ENCODE measurements at regions not wholly inside any gene's neighbourhood (a gene's known extent, or its start where the extent isn't known, plus 50 kb on each side); places are given as distances from the start of the nearest gene placed in this dataset.
"Not testable (repeated sequence)": the region's sequence is repeated elsewhere in the genome, so short reads cannot be mapped to it uniquely, and the experiment has no call there.

DNA sequence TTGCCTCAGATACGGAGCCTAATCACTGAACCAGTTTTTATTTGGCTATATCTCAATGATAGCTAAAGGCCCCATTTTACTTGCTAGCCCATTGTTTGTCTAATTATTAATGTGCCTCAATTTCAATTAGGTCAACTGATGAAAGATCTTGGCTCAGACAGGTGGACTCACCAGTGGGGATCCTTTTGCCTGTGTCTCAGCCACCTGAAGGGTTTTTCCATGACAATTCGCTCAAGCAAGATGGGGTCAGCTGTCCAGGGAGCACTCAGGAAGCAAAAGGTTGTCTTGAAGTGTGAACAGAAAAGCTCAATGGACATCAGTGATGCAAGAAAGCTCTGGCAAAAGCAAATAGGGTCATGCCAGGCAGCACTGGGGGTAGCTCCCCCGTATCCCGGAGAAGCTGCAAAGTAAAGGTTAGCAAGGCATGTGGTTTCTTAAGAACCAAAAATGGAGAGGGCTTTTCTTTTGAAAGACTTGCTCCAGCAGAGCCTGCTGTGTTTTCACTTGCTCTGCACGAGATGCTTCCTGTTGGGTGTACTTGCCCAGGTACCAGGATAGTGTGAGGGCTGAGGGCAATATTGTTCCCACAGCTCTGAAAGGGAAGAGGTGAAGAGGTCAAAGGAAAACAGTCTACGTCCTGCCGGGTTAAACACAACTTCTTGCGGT is 541.2 kb upstream of the CDH5 start:
- DNase-seq = no peak

DNA sequence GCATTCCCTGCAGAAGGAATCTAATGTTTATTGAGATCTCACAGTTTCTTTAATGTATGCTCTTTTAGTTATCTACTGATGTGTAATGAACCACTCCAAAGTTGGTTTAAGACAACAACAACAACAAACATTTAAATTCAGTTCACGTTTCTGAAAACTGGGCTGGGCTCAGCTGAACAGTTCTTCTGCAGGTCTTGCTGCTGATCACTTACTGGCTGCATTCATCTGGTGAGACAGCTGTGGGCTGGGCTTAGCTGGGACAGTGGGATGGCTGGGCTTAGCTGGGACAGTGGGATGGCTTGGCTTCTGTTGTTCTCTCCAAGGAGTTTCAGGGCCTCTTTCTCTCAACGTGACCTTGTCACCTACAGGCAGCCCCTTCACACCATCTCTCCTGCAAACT is 544.3 kb upstream of the CDH5 start:
- no peak for DNase-seq

DNA sequence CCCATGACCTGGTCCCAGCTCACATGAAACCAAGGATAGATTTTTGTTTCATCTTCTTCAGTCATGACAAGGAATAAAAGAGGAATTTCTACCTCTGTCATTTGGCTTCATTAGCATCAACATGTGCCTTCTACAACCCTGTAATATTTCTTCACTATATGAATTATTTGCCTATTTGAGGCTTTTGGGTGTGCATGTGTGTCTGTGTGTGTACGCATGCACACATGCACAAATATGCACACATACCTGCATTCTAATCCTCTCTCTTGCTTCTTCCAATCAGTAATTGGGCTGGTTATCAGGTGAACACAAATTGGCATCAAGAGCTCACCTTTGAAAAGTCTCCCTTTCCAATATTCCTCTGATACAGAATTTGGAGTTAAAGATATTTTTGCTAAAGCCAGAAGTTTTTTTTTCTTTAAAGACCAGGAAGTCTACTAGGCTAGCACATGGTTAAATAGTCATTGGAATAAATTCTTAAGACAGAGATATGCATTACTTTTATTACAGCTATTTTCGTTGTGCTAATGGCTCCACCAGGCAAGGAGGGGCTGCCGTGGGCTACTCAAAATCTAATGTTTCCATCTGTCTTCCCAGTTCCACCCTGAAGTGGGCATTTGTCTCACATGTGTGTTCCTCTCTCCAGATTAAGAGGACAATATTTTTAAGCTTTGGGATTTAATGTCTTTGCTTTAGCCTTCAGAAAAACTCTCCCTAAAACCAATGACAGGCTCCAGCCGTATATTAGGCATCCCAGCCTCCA is 547.2 kb upstream of the CDH5 start:
- DNase-seq = no peak

DNA sequence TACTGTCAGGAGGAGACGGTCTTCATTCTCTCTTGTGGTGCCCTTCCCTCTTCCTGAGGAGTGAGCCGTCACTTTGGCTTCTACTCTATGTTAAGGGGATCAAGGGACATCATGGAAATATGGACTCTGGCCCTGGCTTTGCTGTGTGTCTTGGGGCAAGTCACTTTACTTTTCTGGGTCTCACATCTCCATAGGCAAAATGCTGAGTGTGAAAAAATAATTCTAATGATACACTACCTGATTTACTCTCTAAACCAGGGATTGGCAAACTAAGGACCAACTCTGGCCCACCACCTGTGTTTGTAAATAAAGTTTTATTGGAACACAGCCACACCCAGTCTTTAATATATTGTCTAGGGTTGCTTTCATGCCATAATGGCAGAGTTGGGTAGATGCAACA is 548.7 kb upstream of the CDH5 start:
- DNase-seq = no peak

DNA sequence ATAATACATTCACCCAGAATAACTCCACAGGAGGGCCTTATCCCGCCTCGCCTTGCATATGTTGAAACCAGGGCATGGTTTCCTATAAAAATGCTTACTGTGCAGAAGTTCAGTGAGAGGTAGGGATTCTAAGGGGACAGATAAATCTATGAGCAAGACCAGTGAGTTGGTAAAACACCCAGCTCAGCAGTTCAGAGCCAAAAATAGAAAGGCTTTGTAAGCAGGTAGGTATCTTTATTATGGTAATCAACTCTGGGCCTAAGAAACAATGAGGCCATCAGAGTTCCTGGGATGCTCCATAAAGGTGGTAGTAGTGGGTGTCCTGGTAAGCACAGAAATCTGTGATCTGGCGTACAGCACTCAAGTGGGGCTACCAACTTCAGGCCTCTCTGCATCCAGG is 549.4 kb upstream of the CDH5 start:
- no peak for DNase-seq

DNA sequence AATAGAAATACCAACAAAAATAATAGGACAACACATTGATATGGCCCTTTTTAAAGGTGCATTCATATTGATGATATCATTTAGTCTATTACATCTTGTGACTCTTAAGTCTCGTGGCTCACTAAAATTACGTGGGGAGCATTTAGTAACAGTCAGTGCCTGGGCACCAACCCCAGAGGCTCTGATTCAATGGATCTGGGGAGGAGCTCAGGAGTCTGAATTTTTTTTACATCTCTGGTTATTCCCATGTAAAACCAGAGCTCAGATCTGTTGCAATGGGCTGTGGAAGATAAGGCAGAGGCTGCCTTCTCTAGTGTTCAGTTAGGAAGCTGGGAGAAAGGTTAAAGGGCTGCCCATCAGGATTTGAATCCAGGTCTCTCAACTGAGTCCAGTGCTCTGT is 549.9 kb upstream of the CDH5 start:
- DNase-seq = no peak

DNA sequence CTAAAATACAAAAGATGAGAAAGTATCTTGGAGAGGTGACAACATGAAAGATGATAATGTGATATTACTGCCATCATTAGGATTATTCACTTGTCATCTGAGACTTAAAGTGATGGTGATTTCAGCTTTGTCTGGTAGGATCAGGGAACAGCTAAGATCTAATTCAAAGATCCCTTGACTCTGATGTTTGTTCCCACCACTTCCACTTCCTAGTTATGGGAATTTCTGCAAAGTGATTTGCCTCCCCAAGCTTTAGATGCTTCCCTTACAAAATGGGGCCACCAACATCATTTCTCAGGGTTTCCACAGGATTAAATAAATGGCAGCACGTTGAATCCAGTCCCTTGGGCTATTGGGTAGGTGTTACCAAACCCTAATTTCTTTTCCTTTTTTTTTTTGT is 550.8 kb upstream of the CDH5 start:
- DNase-seq = no peak

DNA sequence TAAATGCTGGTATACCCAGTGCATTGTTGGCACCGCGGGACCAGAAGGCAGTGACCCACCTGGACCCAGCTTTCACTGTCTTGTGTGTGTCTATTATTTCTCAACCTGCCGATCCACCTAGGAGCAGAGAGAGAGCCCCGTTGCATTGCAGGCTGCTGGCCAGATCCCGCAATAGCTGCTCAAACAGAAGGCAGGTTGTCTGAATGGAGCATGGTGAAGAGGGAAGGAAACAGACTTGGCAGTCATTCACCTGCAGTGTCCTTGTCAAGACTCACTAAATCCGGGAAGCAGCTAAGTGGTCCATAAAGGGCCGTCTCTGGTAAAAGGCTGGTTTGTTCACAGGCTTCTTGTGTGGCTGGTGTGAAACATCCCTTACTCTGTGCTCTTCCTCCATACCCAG is 552.6 kb upstream of the CDH5 start:
- not testable (repeated sequence) for DNase-seq

DNA sequence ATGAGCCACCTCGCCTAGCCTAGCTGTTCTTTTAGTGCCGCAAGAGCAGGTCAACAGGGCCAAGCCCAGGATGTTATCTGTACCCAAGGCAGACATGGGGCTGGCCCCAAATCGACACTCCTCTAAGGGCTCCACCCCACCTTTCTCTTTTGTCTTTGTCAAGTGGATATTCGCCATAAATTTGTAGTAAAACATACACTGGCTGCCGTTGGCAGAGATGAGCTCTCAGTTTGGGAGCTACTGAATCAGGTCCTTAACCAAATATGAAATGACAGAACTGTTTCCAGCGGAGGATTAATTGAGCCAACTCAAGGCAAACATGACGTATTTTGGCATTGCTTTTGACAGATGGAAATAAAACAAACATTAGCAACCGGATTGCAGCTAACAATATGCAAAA is 556.9 kb upstream of the CDH5 start:
- DNase-seq = peak; percentile 70

DNA sequence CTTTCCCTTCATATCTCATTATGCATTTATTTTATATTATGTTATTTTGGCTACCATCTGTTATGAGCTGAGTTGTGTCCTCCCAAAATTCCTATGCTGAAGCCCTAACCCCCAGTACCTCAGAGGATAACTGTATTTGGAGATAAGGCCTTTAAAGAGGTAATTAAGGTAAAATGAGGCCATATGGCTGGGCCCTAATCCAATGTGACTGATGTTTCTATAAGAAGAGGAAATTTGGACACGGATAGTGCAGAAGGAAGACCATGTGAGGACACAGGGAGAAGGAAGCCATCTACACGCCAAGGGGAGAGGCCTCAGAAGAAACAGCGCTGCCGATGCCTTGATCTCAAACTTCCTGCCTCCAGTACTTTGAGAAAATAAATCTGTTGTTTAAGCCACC is 557.7 kb upstream of the CDH5 start:
- peak; percentile 17 for DNase-seq

DNA sequence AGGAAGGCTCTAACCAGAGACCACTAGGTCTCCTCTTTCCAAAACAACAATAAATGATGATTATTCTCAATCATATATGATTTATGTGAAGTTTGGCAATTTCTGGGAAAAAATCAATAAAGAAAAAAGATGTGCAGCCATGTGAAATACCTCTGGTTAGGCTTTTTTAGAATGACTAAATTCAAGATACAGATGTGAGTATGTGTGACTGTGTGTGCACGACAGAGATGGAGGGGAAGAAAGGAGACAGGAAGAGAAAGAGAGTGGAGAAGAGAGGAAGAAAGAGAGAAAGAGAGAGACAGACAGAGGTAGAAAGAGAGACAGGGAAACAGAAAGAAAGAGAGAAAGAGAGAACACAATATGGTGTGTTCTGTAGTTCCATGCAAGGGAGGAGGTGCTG is 558.6 kb upstream of the CDH5 start:
- no peak for DNase-seq

DNA sequence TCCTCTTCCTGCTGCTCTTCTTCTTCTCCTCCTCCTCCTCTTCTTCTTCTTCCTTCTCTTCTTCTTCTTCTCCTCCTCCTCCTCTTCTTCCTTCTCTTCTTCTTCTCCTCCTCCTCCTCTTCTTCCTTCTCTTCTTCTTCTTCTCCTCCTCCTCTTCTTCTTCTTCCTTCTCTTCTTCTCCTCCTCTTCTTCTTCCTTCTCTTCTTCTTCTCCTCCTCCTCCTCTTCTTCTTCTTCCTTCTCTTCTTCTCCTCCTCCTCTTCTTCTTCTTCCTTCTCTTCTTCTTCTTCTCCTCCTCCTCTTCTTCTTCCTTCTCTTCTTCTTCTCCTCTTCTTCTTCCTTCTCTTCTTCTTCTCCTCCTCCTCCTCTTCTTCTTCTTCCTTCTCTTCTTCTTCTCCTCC is 560.8 kb upstream of the CDH5 start:
- not testable (repeated sequence) for DNase-seq

DNA sequence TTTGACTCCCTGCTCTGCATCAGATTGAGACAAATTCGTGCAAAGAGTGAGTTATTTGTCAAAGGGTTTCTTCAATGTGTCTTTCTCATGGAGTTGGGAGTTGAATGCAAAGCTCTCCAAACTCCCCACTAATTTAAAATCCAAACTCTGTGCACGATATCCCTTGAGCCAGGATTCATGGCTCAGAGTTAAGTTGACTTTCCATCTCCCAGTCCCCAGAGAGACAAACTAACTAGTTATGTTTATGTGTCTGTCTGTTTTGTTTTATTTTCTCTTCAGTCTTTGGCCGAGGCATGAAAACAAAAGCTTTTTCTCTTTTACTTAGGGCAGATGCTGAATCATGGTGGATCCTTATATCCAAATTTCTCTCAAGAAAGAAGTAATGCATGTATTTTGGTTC is 570.0 kb upstream of the CDH5 start:
- DNase-seq = no peak

DNA sequence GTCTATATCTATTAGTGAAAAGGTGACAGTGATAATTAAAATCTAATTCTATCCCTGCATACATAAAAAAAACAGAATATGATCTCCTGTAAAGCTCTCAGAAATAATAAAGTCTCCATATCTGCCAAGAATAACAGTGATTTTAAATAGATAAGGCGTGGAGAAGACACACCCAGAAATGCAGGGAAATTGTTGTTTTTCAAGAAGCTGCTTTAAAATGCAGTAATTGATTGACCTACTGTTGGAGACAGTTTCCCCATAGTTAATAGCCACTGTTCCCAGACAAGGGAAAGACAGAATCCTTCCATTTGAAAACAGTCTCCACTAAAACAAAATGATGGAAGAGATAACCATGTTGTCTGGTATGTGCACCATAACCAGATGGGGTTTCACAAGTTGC is 571.5 kb upstream of the CDH5 start:
- DNase-seq = no peak

DNA sequence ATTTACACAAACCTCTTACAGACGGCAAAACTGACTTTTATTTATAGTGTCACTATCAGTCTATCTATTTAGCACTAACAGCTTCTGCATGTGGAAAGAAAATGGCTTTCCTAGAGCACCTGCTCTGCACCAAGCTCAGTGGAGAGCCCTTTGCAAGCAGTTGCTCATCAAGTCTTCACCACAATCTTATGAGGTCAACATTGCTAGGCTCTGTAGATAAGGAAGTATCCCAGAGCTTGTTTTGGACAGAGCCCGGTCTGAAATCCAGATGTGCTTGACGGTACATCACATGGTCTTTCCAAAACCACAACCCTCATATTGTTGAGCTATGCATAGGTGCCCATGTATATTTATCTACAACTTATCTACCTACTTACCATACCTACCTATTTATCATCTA is 572.7 kb upstream of the CDH5 start:
- no peak for DNase-seq

DNA sequence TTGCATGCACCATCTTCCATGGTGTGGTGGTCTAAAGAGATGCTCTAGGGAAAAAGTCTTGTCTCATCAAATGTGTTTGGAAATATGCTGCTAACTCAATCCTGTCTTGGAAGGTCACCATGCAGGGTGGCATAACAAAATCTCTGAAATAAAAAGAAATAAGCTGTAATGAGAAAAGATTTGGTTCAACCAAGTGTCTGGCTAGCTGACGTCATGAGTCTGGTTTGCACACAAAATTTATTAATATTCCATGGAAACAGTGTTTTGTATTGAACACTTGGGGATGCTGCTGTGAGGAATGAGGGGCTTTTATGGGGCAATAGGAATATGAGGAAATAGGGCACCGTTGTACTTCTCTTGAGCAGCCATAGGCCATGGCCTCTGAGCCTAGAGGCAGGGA is 575.7 kb upstream of the CDH5 start:
- DNase-seq = no peak

DNA sequence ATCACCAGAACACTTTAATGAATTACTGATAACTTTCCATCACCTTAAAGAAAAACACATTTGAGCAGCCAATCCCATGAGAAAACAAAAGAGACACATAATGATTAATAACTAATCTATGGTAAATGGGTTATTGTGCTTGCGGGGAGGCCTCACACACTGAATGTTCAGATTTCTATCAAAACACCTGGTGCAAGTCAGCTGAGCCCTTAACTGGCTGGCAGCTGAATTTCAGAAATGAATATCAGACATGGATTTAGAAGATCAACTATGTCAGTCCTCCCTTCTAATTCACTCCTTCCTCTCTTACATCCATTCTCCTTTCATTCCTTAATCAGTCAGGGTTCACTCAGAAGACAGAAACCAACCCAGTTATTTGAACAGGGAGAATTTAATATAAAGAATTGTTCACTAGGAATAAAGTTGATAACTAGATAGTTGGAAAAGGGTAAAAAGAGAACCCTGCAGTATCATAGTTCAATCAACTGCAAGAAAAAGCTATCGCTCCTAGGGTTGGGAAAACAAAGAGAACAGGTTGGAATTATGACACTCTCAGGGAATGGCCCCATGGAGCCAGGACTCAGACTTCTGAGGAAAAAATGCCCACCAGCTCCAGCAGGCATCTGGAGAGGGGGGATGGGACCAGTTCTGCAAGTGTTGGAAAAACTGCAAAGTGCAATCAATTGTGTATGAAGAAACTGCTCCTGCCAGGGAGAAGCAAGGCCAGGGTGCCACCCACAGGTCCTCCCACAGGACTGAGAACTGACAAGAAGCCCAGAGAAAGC is 577.1 kb upstream of the CDH5 start:
- no peak for DNase-seq

DNA sequence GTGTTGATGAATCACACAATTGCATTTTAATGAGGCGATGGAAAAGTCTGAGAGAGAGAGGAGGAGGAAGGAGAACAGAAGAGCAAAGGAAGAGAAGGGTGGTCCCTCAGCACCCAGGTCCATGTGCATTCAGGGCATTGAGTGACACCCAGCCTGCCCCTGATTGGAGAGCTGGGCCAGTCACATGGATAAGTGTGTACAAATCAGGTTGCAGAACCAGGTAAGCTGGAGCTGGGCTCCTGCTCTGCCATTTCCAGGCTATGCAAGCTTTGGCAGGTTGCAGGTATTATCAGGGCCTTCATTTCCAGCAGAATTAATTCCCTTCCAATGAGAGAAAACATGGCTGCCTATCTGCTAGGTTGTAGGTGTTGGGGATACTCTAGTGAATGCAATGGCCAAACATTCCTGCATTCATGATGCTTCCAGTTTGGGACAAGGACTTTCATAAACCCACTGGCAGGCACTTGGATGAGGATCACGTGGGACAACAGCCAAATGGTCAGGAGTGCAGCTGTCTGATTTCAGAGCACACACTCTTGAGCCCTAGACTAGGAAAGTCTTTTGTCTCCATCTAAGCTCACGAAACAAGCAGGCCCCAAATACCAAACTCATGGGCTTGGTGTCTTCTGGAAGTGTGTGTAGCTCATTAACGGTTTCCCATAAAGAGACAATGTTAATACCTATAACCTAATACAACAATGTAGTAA is 577.9 kb upstream of the CDH5 start:
- no peak for DNase-seq

DNA sequence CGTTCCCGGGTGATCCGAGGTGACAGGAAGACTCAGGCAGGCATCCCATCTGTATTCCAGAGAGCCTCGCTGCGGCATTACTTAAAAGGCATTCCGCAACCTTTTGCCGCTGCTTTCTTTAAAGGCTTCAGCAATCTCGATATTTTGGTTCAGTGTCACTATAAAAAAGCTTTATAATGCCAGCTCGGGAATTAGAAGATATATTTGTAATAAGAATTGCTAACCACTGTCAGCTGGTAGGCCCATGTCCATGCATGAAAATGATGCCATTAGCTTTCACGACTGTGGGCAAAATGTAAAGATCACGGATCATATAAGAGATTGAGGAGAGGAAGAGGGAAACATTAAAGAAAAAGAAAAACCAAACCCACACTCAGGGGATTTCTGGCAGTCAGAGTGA is 578.6 kb upstream of the CDH5 start:
- DNase-seq = no peak

DNA sequence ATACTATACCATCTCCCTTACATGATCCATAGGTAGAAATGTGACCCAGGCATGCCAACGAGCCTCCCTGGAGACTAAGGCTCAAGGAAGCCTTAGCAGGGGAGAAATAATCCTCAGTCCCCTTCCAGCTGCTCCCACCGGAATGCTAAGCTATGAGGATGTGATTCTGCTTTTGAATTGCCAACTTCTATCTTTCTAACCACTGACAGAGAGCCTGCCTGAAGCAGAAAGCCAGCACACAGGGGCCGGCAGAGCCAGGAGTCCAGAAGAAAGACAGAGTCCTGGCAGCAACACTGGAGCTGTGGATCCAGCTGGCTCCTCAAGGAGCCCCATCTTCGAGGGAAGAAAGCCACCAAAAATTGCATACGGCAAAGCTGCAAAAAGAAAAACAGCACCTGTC is 579.6 kb upstream of the CDH5 start:
- no peak for DNase-seq

DNA sequence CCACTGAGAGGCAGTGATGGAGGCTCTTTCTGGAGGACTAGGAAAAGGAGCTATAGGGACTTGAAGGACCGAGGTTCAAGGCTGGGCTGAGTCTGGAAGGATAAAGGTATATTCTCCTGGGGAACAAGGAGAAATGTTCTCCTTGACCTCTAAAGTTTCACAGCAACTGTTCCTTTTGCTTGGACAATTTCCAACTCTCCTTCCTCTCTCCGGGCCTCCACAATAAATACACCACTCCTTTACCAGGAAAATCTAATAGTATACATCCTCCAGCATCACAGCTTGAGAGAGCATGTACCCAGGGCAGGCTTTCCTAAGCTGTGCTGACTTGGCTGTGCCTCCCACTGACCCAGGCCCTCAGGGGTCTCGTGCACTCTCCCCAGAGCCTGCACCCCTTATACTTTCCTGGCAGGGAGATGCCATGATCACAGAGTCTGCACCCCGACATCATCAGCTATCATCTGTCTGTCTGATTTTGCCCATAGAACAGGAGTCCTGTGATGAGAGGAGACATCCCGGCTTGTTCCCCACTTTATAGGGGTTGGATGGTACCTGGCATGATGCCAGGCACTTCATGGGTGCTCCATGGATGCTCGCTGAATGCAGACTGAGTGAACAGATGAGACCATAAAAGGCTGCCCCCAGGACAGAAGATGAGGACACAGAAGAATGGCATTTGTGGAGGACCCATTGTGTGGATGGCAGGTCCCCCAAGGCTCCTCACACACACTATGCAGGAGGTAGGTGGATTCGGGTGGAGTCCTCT is 582.6 kb upstream of the CDH5 start:
- no peak for DNase-seq
